HG03175 (cell line): ENCODE measurements at regions not wholly inside any gene's neighbourhood (a gene's known extent, or its start where the extent isn't known, plus 50 kb on each side); places are given as distances from the start of the nearest gene placed in this dataset.
A peak's percentile ranks its signal among the peaks of the same experiment; 100 is the strongest.

Experiments
- ATAC-seq: cut with Tn5 transposase; IDR thresholded peaks from one replicate; pipeline ENCODE4 v1.9.1; 2021; ENCODE audit warnings: mild to moderate bottlenecking, moderate library complexity; ENCODE audit not compliant: unreplicated experiment

DNA sequence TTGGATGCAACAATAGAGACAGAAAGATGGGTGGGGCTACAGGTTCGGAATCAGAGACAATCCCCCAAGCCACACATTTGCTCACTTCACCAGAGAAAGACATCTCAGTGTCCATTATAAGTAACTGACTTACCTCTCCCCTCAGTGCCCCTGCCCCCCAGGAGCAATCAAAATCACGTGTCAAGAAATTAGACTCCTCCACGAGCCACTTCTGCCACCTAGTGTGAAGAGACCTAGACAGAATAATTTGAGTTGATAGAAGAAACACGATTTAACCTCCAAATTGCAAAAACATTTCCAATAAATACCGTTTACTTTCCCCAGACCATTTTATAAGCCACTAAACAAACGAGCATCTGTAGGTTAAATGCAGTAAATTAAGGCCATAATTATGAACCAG is 123.2 kb downstream of the SLC30A10 start:
- ATAC-seq: no peak

DNA sequence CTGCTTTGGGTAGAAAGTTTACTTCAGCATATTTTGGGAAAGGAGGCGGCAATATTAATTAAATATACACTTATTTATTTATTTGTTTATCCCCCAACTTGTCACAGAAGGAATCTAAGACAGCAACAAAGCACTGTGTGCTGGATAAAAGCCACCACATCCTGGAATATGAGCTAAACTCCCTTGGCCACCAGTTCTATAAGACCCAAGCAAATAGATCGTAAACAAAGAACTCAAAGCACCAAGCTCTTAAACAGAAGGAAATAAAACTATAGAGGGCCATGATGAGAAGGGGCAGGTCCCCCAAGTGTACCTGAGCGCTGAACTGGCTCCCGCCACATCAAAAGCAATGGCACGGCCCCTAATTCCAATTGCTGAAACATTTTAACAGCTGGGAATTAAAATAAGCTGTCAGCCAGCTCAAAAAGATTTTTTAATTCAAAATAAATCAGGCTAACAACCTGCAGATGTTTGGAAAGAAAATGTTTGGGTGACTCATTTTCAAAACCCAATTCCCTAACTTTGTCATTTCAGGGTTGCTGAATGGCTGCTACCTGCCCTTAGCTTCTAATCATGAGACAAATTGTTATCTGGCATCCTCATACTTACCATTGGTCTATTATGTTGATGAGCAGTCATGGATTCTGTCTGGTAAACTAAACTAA is 127.1 kb downstream of the SLC30A10 start:
- no peak for ATAC-seq

DNA sequence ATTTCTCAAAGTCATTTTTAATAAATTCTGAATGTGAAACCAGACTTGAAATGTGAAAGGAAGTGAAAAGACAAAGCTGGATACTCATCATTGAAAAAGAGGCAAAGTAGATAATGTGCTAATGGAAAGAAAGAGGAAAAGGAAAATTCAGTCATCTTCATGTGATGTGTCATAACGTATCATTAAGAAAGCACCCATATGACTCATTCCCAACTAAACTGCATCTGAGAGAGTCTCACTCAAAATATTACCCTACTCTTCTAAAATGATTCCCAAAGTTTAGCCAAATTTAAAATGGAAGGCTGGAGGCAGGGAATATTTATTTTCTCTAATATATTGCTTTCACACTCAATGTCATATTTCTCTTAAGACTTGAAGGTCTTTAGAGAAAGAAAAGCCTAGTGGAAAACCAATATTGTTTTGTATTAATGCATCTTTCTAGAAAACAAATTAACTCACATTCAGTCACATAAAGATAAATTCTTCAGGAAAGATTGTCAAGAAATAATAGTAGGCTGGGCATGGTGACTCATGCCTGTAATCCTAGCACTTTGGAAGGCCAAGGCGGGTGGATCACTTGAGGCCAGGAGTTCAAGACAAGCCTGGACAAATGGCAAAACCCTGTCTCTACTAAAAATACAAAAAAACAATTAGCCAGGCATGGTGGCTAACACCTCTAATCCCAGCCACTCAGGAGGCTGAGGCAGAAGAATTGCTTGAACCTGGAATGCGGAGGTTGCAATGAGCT is 129.9 kb downstream of the SLC30A10 start:
- ATAC-seq: peak; percentile 39

- no peak for ATAC-seq
Measured at GRCh38 chr1:219797683-219798082, 130.7 kb downstream of the SLC30A10 start.

GRCh38 chr1:219797009-219797408 is 131.3 kb downstream of the SLC30A10 start:
- no peak for ATAC-seq

- ATAC-seq: no peak
Measured at GRCh38 chr1:219795363-219795917, 132.9 kb downstream of the SLC30A10 start.

DNA sequence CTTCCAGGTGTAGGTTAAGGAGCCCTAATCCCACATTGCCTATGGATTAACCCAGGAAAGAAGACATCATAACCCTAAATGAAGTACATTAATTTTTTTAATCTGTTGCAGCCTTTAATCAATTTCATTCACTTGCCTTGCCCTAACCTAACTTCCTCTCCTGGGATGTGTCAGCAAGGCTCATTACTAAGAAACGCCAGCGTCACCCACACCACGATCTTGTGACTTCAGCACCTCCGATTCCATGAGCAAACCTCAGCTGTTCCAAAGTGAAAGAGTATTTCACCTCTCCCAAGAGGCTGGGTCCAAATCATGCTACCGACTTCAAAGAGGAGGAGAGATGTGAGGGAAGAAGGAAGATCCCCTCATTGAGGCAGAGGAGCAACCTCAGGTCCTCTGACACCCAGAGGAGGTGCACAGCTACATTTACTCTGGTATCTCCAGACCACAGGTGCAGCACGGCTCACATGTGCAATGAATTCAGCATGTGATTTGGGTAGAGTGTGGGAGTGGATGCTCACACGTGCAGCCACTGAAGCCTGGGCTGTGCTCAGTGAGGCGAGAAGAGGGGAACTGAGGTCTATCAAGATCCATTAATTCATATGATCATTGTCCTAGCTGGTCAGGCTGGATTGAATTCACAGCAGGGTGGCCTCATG is 134.1 kb downstream of the SLC30A10 start:
- ATAC-seq: peak; percentile 73

- no peak for ATAC-seq
Measured at GRCh38 chr1:219792337-219793021, 135.9 kb downstream of the SLC30A10 start.

DNA sequence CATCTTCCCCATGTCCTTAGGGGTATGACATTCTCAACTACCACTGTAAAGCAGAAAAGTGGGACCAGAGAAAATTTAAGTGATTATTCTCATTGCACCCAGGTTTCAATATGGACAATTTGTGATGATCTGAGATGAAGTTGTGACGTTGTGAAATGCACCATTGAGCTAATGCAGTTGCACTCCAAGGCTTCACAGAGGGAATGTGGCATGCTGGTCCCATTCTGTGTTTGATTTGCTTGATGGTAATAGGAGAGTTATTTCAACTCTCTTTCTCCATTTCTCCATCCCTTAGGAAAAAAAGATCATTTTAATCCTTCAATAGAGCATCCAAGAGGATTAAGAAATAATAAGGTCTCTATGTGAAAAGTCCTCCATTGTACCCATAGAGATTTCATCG is 136.6 kb downstream of the SLC30A10 start:
- no peak for ATAC-seq

DNA sequence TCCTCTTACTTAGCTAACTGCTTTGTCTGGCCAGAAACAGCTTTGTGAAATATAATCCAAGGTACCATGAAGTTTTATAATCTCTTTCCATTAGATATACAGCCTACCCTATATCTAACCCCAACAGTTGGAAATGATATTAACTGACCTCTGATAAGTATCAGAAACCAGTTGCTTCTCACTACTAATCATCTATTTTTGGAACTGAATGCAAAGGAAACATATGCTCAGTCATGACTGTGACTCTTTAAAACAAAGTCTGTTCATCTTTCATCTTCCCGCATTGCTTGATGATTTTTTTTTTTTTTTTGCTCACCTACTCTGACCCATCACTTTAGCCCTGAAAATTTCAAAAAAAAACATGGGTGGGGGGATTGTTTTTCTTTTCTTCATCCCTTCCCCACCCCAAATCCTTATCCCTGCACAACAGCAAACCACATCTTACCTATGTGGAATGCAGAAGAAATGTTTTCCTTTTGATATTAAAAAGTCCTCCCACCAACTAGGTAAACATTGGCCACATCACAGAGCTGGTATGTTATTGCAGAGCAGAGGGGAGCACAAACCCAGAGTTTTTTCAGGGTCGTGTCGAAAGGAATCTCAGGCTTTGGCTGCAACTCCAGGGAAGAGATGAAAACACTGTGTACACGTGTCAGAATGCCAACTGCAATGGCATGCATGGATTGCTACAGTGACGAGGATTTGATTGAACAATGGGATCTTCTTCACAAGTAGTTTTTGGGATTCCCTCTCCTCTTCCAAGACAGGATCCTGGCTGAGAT is 137.3 kb downstream of the SLC30A10 start:
- ATAC-seq: no peak

GRCh38 chr1:219788700-219789099 is 139.7 kb downstream of the SLC30A10 start:
- ATAC-seq: no peak

- no peak for ATAC-seq
Measured at GRCh38 chr1:219788091-219788490, 140.3 kb downstream of the SLC30A10 start.

DNA sequence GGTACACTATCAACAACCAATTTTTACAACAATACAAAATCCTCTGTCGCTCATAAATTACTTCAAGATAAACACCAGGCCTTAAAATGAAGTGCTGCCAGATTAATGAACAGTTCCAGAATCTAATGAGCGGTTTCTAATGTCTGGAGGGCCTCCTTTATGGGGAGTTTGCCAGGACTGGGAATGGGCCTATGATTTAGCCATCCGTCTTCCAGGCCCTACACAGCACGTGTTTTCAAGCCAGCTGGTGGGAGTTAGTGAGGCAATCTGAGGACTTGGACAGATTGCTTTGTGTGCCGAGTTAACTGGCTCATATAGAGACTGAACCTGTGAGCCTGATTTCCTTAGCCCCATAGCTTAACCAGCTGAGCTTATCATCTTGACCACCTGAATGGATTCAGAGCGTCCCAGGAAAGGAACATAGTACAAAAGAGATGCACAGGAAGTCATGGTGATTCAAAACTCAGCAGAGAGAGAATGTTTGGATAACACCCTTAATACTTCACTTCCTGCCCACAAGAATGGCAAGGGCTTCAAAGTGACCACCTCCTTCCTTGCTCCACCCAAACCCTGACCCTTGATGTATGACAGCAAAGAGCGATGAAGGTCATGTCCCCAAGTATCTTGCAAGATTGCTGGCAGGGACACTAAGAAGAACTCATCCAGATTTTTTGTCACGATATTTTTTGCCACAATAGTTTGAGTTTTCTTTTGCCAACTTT is 143.5 kb downstream of the SLC30A10 start:
- ATAC-seq: no peak

GRCh38 chr1:219783605-219784235 is 144.6 kb downstream of the SLC30A10 start:
- no peak for ATAC-seq

GRCh38 chr1:219782929-219783328 is 145.4 kb downstream of the SLC30A10 start:
- no peak for ATAC-seq

- no peak for ATAC-seq
Measured at GRCh38 chr1:219782311-219782710, 146.0 kb downstream of the SLC30A10 start.

DNA sequence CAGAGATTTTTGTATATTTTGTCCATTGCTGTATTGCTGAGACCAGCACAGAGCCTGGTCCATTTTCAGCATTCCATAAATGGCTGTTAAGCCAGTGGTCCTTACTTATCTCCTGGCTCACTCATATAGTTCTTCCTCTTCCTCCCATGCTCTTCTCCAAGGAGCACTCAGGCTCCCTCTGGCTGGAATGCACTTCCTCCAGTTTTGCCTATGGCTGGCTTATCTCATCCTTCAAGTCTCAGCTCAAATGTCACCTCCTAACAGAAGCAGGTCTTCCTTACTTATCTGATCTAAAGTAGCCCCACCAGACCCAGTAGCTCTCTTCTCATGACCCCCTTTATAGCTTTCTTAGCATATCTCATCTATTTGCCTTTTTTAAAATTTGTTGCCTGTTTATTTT is 146.9 kb downstream of the SLC30A10 start:
- ATAC-seq: no peak

DNA sequence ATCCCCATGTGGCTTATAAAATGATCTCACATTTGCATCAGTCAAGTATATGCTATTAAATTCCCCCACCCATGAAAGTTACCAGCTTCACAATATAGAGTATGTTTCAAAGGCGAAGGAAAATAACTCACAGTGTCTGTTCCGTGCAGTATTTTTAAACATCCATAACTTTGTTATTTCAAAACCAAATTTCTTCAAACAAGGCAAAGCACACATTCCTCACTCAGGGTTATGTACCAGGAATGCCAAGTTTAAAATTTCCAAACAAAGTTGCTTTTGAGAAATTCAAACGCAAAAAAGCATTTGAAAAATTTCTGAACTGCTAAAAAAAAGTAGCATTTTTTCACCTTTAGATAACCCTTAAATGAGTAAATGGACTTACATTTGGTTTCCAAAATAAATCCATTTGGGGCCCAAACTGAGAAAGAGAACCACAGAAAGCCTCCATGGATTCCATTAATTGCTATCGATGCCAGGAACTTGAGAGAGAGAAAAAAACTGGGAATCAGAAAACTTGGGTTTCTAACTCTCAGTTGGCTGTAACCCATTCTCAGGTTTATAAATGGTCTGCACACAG is 149.5 kb downstream of the SLC30A10 start:
- no peak for ATAC-seq

DNA sequence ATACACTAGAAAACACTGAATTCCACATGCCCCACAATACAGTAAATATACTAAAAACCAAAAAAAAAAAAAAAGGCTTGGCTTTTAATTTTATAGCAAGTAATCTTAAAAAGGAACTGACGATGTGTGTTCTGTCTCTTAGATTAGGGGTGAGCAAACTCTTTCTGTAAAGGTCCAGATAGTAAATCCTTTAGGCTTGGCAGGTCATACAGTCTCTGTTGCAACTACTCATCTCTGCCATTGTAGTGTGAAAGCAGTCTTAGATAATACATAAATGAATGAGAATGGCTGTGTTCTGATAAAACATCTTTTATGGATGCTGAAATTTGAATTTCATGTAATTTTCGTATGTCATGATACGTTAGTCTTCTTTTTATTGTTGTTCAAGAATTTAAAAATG is 150.2 kb downstream of the SLC30A10 start:
- no peak for ATAC-seq
